Esophagus (tissue), 2 donors: ENCODE measurements at regions not wholly inside any gene's neighbourhood (a gene's known extent, or its start where the extent isn't known, plus 50 kb on each side); places are given as distances from the start of the nearest gene placed in this dataset.

Experiments
- H3K27ac ChIP-seq, 2 donors: one replicate each; pipeline ENCODE4 v1.5.1; 2013; ENCODE audit warnings: low read depth in 2 of 2, mild to moderate bottlenecking in 2 of 2, inconsistent platforms in 1 of 2, low read length in 1 of 2, moderate library complexity in 1 of 2
- H3K27me3 ChIP-seq, 2 donors: one replicate each; pipeline ENCODE4 v1.6.1; 2013; ENCODE audit warnings: low read length in 2 of 2, control low read depth in 1 of 2, mild to moderate bottlenecking in 1 of 2; ENCODE audit not compliant: insufficient read depth in 2 of 2, control insufficient read depth in 1 of 2
- H3K36me3 ChIP-seq, 2 donors: one replicate each; pipeline ENCODE4 v1.6.1; 2013; ENCODE audit warnings: low read length in 1 of 2; ENCODE audit not compliant: control insufficient read depth in 2 of 2, insufficient read depth in 2 of 2
- H3K4me1 ChIP-seq, 2 donors: one replicate each; pipeline ENCODE4 v1.6.1; 2013; ENCODE audit warnings: low read length in 1 of 2; ENCODE audit not compliant: control insufficient read depth in 2 of 2, insufficient read depth in 2 of 2
- H3K4me3 ChIP-seq, 2 donors: one replicate each; pipeline ENCODE4 v1.5.1; 2013; ENCODE audit warnings: low read length in 2 of 2, mild to moderate bottlenecking in 2 of 2, low read depth in 1 of 2, moderate library complexity in 1 of 2
- H3K9me3 ChIP-seq, 2 donors: one replicate each; pipeline ENCODE4 v1.6.1; 2013; ENCODE audit warnings: mild to moderate bottlenecking in 2 of 2, low read depth in 1 of 2, low read length in 1 of 2, moderate library complexity in 1 of 2; ENCODE audit not compliant: control insufficient read depth in 2 of 2, insufficient read depth in 1 of 2
- WGBS, 2 donors: extraction: QIAGEN DNeasy Blood & Tissue Kit; methylation state at CpG; one replicate each; pipeline ENCODE4 v1.1.7; 2013; 5-methylcytosine and 5-hydroxymethylcytosine counted together
- donor health status: healthy with polysubstance abuse.
- donor health status: Bipolar disorder and iron deficiency.

DNA sequence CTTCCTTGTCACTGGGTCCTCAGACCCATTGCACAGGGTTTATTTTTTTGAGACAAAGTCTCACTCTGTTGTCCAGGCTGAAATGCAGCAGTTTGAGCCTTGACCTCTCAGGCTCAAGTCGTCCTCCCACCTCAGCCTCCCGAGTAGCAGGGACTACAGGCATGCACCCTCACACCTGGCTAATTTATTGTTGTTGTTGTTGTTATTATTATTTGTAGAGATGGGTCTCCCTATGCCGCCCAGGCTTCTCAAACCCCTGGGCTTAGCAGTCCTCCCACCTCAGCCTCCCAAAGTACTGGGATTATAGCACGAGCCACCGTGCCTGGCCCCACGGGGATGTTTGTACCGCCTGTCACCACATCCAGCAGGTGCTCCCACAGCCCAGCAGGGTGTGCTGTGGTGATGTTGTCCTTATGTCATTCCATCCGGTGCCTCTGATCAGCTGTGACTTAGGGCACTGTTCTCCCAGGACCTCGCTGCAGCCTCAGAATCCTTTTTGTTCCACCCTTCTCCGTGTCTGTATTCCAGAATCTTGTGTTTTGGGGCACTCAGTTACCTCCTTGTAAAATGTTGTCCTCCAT, 182.3 kb downstream of the INO80D start:
- Histone ChIP-seq H3K27me3 (no peaks in the 10 kb centered on the region), H3K9me3 (no peaks in the 10 kb centered on the region), H3K4me1 (no peaks in the 10 kb centered on the region), H3K4me3 (no peak overlapping the region), H3K27ac (no peak overlapping the region), H3K36me3 (no peaks in the 10 kb centered on the region)
- 64 to 75% methylated on average over 10 of the region's 10 CpGs for WGBS, 2 donors

DNA sequence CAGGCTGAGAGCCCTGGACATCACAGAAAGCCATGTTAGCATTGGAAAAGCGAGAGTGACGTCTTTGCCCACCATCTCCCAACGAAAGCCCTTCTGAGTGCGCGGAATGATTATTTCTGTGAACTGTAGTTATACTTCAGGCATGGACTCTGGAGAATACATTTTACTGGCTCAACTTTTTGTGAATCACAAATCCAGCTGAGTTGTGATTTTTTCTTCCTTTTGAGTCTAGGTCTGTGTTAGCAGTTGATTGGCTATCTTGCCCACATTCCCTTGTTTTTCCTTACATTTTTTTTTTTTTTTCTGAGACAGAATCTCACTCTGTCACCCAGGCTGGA, 183.1 kb downstream of the INO80D start:
- WGBS, 2 donors = 62 to 67% methylated on average over 5 of the region's 5 CpGs
- no peaks in the 10 kb centered on the region for H3K9me3 ChIP-seq
- H3K4me3 ChIP-seq = no peak overlapping the region
- no peaks in the 10 kb centered on the region for H3K36me3 ChIP-seq
- H3K27me3 ChIP-seq = no peaks in the 10 kb centered on the region
- no peaks in the 10 kb centered on the region for H3K4me1 ChIP-seq
- no peak overlapping the region for H3K27ac ChIP-seq

- Histone ChIP-seq H3K27ac (no peak overlapping the region), H3K4me1 (no peaks in the 10 kb centered on the region), H3K4me3 (no peak overlapping the region), H3K27me3 (no peaks in the 10 kb centered on the region), H3K36me3 (no peaks in the 10 kb centered on the region), H3K9me3 (no peaks in the 10 kb centered on the region)
- 71 to 78% methylated on average over 15 of the region's 15 CpGs for WGBS, 2 donors
Measured at GRCh38 chr2:205902041-205902899, 183.7 kb downstream of the INO80D start.

DNA sequence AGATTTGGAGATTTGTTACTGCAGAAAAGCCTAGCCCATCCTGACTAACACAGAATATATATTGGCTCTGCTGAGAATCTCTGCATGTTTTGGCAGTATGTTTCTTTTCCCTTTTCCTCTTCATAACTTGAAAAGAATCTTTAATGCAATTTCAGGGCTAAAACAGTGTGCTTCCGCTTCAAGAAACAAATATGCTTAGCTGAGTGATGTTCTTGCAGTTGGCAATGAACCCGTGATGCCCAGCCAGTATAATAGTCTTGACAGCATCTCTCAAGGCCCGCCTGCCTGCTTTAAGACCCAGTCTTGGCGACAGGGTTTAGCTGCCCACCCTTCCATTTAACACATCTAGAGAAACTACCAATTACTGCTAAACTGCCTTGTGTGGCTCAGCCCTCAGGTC, 184.5 kb downstream of the INO80D start:
- 91 to 94% methylated on average over 4 of the region's 4 CpGs for WGBS, 2 donors
- H3K9me3 ChIP-seq = no peaks in the 10 kb centered on the region
- H3K4me1 ChIP-seq = no peaks in the 10 kb centered on the region
- no peak overlapping the region for H3K4me3 ChIP-seq
- H3K36me3 ChIP-seq = no peaks in the 10 kb centered on the region
- no peak overlapping the region for H3K27ac ChIP-seq
- H3K27me3 ChIP-seq = no peaks in the 10 kb centered on the region

DNA sequence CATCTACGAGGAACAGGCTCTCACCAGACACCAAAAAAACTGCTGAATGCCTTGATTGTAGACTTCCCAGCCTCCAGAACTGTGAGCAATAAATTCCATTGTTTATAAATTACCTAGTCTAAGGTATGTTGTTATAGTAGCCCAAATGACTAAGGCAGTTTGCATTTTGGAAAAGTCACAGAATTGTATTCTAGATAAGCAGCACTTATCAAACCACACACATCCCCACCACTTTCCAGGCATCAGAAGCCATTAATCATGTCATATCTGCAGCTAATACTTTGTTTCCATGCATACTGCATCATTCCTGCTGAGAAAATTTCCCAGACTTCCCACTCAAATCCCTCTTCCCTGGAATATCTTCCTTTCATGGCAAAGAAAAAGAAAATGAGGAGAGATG, 187.2 kb downstream of the INO80D start:
- Histone ChIP-seq H3K27me3 (no peaks in the 10 kb centered on the region), H3K4me1 (no peaks in the 10 kb centered on the region), H3K9me3 (no peaks in the 10 kb centered on the region), H3K27ac (no peak overlapping the region), H3K4me3 (no peak overlapping the region), H3K36me3 (no peaks in the 10 kb centered on the region)
- WGBS, 2 donors = 91 to 92% methylated on average over 1 of the region's 1 CpG

GRCh38 chr2:205895981-205896655, 189.9 kb downstream of the INO80D start:
- H3K36me3 ChIP-seq = no peaks in the 10 kb centered on the region
- H3K4me3 ChIP-seq = no peak overlapping the region
- WGBS, 2 donors = 66 to 68% methylated on average over 9 of the region's 9 CpGs
- no peaks in the 10 kb centered on the region for H3K9me3 ChIP-seq
- H3K27me3 ChIP-seq = no peaks in the 10 kb centered on the region
- H3K27ac ChIP-seq = no peak overlapping the region
- H3K4me1 ChIP-seq = no peaks in the 10 kb centered on the region

DNA sequence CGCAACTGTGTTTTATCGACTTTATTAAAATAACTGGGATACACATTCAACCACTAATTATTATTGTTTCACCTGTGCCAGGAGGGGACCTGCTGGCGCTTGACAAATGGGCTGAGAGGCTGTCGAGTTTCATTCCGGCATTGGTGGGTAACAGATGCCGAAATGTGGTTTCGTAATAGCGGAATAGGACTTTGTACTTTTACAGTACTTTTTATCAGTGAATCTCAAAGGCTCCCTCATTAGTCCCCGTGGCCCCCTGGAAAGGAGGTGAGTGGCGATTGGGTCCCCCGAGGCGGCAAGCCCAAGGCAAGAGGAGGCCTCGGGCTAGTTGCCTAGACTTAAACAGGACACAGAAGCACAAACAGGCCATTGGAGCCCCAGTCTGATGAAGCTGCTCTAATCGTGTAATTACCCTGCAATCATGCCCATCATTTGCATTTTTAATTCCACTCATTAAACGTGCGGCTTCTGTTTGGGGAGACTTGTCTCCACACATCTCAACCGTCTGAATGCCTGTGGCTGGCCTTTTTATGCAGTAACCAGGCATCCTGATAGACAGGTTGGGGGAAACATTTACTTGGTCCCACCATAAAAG, 193.2 kb downstream of the INO80D start:
- Histone ChIP-seq H3K27me3 (no peaks in the 10 kb centered on the region), H3K9me3 (no peaks in the 10 kb centered on the region), H3K4me1 (no peaks in the 10 kb centered on the region), H3K36me3 (no peaks in the 10 kb centered on the region), H3K4me3 (no peak overlapping the region), H3K27ac (no peak overlapping the region)
- WGBS, 2 donors = 55 to 57% methylated on average over 17 of the region's 17 CpGs

- Histone ChIP-seq H3K4me1 (no peaks in the 10 kb centered on the region), H3K36me3 (no peaks in the 10 kb centered on the region), H3K9me3 (no peaks in the 10 kb centered on the region), H3K27ac (no peak overlapping the region), H3K27me3 (no peaks in the 10 kb centered on the region), H3K4me3 (no peak overlapping the region)
- 23 to 37% methylated on average over 10 of the region's 10 CpGs for WGBS, 2 donors
Measured at GRCh38 chr2:205892251-205892655, 193.7 kb downstream of the INO80D start.

DNA sequence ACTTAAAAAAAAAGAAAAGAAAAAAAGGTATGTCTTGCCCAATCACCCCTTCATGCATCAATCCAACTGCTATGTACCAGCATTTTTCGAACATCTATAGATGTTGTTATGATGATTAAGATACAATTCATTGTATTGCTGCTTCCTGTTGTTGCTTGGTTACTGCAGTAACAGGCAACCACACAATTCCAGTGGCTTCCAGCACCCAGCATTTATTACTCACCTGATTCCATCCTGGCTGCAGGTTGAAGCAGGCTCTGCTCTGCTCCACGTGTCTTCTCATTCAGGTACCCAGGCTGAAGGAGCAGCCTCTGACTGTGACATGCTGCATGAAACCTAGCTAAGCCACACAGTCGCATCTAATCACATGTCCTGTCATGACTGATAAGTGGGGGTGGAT, 196.9 kb downstream of the INO80D start:
- Histone ChIP-seq H3K36me3 (no peaks in the 10 kb centered on the region), H3K4me1 (peaks cover 0 to 3% of the 10 kb centered on the region in 2 donors), H3K4me3 (no peak overlapping the region), H3K27me3 (no peaks in the 10 kb centered on the region), H3K27ac (no peak overlapping the region), H3K9me3 (no peaks in the 10 kb centered on the region)
- WGBS, 2 donors = 44 to 48% methylated on average over 3 of the region's 3 CpGs
